ENCODE measurements at regions not wholly inside any gene's neighbourhood (a gene's known extent, or its start where the extent isn't known, plus 50 kb on each side); places are given as distances from the start of the nearest gene placed in this dataset.
"Not testable (repeated sequence)": the region's sequence is repeated elsewhere in the genome, so short reads cannot be mapped to it uniquely, and the experiment has no call there.

DNA sequence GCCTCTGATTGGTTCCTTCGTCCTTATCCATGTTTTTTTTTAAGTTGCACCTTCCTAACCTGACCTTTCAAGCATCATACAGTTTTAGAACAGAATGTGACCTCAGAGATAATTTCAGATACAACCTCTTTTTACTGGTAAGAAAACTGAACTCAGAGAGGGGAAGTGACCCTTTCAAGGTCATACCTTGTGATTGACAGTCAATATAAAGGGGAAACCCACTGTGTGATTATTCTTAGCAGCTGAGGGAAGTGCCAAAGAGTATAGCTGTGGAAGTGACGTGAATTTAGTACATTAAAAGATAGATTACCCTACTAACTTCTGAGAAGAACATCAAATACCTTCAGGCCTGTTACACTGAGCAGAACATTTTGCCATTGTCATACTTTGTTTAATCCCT, 319.4 kb downstream of the NEK10 start:
- no peak for ATAC-seq
- DNase-seq (ENCODE audit: missing footprints): no peak
- intact Hi-C loops (cut with DNase I): no loop called here

DNA sequence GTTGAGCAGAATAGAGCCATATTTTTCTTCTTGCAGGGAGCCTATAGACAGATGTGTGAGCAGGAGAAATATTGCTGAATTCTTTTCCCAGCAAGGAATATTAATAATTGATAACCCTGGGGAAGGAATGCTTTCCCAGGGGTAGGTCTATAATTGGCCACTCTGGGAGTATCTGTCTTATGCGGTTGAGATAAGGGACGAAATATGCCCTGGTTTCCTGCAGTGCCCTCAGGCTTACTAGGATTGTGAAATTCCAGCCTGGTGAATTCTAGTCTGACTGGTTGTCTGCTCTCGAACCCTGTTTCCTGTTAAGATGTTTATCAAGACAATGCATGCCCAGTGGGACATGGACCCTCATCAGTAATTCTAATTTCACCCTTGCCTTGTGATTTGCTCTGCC, 317.7 kb downstream of the NEK10 start:
- DNase-seq (ENCODE audit: missing footprints); intact Hi-C loops (cut with DNase I); ATAC-seq: not testable (repeated sequence)

DNA sequence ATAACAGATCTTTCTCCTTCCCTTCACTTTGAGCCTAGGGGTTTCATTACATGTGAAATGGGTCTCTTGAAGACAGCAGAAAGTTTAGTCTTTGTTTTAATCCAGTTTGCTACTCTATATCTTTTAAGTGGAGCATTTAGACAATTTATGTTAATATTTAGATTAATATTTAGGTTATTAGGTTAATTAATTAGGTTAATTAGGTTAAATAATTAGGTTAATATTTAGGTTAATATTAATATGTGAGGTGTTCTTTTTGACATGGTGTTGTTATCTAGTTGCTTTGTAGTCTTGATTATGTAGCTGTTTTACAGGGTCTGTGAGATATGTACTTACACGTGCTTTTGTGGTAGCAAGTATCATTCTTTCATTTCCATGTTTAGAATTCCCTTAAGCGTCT, 312.9 kb downstream of the NEK10 start:
- ATAC-seq: no peak
- intact Hi-C loops (cut with DNase I): no loop called here
- no peak for DNase-seq (ENCODE audit: missing footprints)

DNA sequence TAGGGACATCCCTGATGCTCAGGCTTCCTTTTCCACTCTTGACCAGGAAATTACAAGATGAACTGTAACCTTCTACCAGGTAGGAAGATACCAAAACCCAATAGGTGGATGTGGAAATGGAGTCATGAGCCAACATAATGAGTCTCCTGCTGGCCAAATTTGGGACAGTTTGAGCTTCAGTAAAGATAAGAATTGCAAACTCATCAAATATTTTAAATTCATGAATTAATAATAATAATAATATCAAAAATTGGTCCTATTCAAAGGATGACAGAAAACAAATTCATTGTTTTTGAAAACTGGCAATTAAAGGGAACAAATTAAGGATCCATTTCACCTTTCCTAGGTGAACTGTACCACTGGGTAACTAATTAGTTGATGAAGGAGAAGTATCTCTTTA, 309.7 kb downstream of the NEK10 start:
- no peak for DNase-seq (ENCODE audit: missing footprints)
- no peak for ATAC-seq
- intact Hi-C loops (cut with DNase I): no loop called here

Data from Right ventricle myocardium inferior (tissue), 1 donor.